ENCODE measurements at regions not wholly inside any gene's neighbourhood (a gene's known extent, or its start where the extent isn't known, plus 50 kb on each side); places are given as distances from the start of the nearest gene placed in this dataset.
"Not testable (repeated sequence)": the region's sequence is repeated elsewhere in the genome, so short reads cannot be mapped to it uniquely, and the experiment has no call there.

DNA sequence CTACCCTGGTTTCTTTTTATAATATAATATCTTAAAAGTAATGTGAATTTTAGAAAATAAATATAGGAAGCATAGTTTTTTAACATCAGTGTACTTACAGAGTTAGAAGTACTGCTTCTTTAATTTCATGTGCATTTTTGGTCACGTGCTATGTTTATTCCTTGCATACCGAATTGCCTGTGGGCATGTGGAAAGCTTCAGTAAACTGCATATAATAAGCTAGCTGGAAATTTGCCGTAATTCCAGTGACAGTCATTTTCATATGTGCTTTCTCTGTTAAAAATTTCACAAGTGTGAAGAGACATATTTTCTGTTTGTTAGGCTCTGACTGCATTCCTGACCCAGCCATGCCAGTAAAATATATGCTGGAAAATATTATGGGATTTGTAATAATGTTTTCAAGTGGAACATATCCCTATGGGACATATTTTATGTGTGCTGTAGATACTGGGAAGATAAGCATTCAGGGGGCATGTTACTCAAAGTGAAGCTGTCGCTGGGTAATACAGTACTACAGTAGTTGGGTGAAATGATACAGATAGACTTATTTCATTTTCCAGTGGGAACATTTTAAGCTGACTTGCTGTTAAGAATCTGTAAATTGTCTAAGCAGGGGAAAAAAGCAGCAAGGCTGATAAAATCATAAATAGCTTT lies 616.7 kb downstream of the FRK start:
- no peak overlapping the region for H3K4me3 Mint-ChIP-seq (ENCODE audit: unreplicated experiment)
- no peaks in the 10 kb centered on the region for H3K9me3 Mint-ChIP-seq (ENCODE audit: unreplicated experiment)
- ChIA-PET CTCF (no interaction called here), POLR2A (no interaction called here)
- H3K27me3 Mint-ChIP-seq (ENCODE audit: insufficient read depth, unreplicated experiment) = peaks cover 19% of the 10 kb centered on the region
- H3K27ac Mint-ChIP-seq (ENCODE audit: low read depth, unreplicated experiment) = no peak overlapping the region
- TF ChIP-seq, protein P1, sequence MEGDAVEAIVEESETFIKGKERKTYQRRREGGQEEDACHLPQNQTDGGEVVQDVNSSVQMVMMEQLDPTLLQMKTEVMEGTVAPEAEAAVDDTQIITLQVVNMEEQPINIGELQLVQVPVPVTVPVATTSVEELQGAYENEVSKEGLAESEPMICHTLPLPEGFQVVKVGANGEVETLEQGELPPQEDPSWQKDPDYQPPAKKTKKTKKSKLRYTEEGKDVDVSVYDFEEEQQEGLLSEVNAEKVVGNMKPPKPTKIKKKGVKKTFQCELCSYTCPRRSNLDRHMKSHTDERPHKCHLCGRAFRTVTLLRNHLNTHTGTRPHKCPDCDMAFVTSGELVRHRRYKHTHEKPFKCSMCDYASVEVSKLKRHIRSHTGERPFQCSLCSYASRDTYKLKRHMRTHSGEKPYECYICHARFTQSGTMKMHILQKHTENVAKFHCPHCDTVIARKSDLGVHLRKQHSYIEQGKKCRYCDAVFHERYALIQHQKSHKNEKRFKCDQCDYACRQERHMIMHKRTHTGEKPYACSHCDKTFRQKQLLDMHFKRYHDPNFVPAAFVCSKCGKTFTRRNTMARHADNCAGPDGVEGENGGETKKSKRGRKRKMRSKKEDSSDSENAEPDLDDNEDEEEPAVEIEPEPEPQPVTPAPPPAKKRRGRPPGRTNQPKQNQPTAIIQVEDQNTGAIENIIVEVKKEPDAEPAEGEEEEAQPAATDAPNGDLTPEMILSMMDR (IDR thresholded peaks at IDR 0.05; ENCODE audit: unreplicated experiment) = no peak
- intact Hi-C loops (cut with micrococcal nuclease) = no loop called here
- BruUV-seq (replicated peaks) = no TSS peak
- no peak for DNase-seq (ENCODE audit: unreplicated experiment)
- no peaks in the 10 kb centered on the region for H3K36me3 Mint-ChIP-seq (ENCODE audit: insufficient read depth, unreplicated experiment)
- H3K4me1 Mint-ChIP-seq (ENCODE audit: insufficient read depth, unreplicated experiment) = peaks cover 5% of the 10 kb centered on the region

DNA sequence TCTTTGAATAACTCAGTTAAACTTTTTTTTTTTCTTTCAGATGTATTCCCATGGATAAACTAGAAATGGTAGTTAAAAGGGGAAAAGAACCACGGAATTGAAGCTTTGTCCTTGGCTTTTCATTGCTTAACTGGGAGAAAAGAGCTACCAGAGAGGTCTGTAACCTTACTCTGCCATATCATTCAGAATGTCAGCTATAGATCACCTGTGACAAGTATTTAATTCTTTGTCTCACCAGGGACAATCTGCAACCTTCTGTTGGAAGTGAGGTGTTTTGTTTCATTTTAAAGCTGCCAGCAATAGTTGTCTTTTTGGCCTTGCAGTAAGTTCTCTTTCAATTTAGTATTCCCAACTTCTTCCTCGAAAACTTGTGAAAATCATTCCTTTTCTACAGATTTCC lies 618.4 kb downstream of the FRK start:
- no peak for DNase-seq (ENCODE audit: unreplicated experiment)
- no TSS peak for BruUV-seq (replicated peaks)
- H3K4me1 Mint-ChIP-seq (ENCODE audit: insufficient read depth, unreplicated experiment) = peaks cover 5% of the 10 kb centered on the region
- H3K27ac Mint-ChIP-seq (ENCODE audit: low read depth, unreplicated experiment) = no peak overlapping the region
- TF ChIP-seq, protein P1 (IDR thresholded peaks at IDR 0.05; ENCODE audit: unreplicated experiment) = no peak
- ChIA-PET CTCF (interaction anchor here (0.5 to 0.7 kb wide), 2 partner anchors 161 to 1147 kb away, joined by 3 to 4 read pairs; no protein-coding TSS in a partner anchor), POLR2A (no interaction called here)
- no peak overlapping the region for H3K4me3 Mint-ChIP-seq (ENCODE audit: unreplicated experiment)
- H3K9me3 Mint-ChIP-seq (ENCODE audit: unreplicated experiment) = no peaks in the 10 kb centered on the region
- no peaks in the 10 kb centered on the region for H3K36me3 Mint-ChIP-seq (ENCODE audit: insufficient read depth, unreplicated experiment)
- H3K27me3 Mint-ChIP-seq (ENCODE audit: insufficient read depth, unreplicated experiment) = peaks cover 13% of the 10 kb centered on the region
- intact Hi-C loops (cut with micrococcal nuclease) = no loop called here

DNA sequence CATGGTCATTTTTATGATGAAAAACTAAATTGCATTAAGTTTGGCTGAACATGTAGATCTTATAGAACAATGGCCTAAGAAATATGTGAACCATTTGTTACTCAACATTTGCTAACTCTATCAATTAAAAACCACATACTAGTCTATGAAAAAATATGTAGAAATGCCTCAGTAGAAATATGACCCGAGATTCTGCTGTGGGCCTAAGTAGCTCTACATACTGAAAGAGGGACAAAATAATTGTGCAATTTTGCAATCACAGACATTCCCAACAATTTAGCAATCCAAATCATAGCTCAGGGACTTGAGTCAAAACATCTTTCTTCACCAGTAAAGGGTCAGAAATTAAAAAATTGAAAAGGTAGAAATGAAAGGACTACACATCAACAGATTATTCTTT lies 619.0 kb downstream of the FRK start:
- Mint-ChIP-seq H3K9me3 (ENCODE audit: unreplicated experiment) (no peaks in the 10 kb centered on the region), H3K27me3 (ENCODE audit: insufficient read depth, unreplicated experiment) (peaks cover 13% of the 10 kb centered on the region), H3K4me3 (ENCODE audit: unreplicated experiment) (no peak overlapping the region), H3K36me3 (ENCODE audit: insufficient read depth, unreplicated experiment) (no peaks in the 10 kb centered on the region), H3K4me1 (ENCODE audit: insufficient read depth, unreplicated experiment) (peaks cover 5% of the 10 kb centered on the region), H3K27ac (ENCODE audit: low read depth, unreplicated experiment) (no peak overlapping the region)
- intact Hi-C loops (cut with micrococcal nuclease) = no loop called here
- peak; percentile 37 for DNase-seq (ENCODE audit: unreplicated experiment)
- POLR2A ChIA-PET = no interaction called here
- BruUV-seq (replicated peaks) = no TSS peak
- CTCF ChIA-PET = no interaction called here
- TF ChIP-seq, protein P1 (IDR thresholded peaks at IDR 0.05; ENCODE audit: unreplicated experiment) = no peak

DNA sequence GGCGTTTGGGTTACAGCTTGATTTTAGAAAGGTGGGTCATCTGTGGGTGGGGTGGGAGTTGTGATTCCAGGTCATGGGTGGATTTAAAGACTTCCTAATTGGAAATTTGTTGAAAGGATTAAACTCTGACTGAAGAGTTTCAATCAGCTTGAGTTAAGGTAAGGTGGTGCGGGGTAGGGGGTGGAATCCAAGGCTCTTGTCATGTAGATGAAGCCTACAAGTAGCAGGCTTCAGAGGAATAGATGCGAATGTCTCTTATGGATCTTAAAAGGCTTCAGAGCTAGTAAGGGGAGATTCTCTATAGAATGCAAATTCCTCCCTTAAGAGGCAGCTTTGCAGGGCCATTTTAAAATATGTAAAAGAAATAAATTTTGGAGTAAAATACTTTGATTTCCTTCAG lies 645.3 kb downstream of the FRK start:
- DNase-seq (ENCODE audit: unreplicated experiment) = no peak
- H3K27me3 Mint-ChIP-seq (ENCODE audit: insufficient read depth, unreplicated experiment) = no peaks in the 10 kb centered on the region
- no peaks in the 10 kb centered on the region for H3K4me1 Mint-ChIP-seq (ENCODE audit: insufficient read depth, unreplicated experiment)
- H3K27ac Mint-ChIP-seq (ENCODE audit: low read depth, unreplicated experiment) = no peak overlapping the region
- H3K9me3 Mint-ChIP-seq (ENCODE audit: unreplicated experiment) = no peaks in the 10 kb centered on the region
- intact Hi-C loops (cut with micrococcal nuclease) = no loop called here
- no peak overlapping the region for H3K4me3 Mint-ChIP-seq (ENCODE audit: unreplicated experiment)
- TF ChIP-seq, protein P1 (IDR thresholded peaks at IDR 0.05; ENCODE audit: unreplicated experiment) = no peak
- no TSS peak for BruUV-seq (replicated peaks)
- POLR2A ChIA-PET = no interaction called here
- CTCF ChIA-PET = no interaction called here
- H3K36me3 Mint-ChIP-seq (ENCODE audit: insufficient read depth, unreplicated experiment) = no peaks in the 10 kb centered on the region

DNA sequence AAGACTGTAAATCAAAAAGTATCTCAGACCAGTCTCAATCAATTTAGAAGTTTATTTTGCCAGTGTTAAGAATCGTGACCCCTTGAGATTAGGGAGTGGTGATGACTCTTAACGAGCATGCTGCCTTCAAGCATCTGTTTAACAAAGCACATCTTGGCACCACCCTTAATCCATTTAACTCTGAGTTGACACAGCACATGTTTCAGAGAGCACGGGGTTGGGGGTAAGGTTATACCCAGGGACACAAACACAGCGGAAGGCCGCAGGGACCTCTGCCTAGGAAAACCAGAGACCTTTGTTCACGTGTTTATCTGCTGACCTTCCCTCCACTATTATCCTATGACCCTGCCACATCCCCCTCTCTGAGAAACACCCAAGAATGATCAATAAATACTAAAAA lies 645.8 kb downstream of the FRK start:
- CTCF ChIA-PET; H3K27me3 Mint-ChIP-seq (ENCODE audit: insufficient read depth, unreplicated experiment); H3K36me3 Mint-ChIP-seq (ENCODE audit: insufficient read depth, unreplicated experiment); intact Hi-C loops (cut with micrococcal nuclease); H3K27ac Mint-ChIP-seq (ENCODE audit: low read depth, unreplicated experiment); DNase-seq (ENCODE audit: unreplicated experiment); H3K4me1 Mint-ChIP-seq (ENCODE audit: insufficient read depth, unreplicated experiment); H3K9me3 Mint-ChIP-seq (ENCODE audit: unreplicated experiment); POLR2A ChIA-PET; BruUV-seq (replicated peaks); H3K4me3 Mint-ChIP-seq (ENCODE audit: unreplicated experiment): not testable (repeated sequence)

Measured in MCF 10A (cell line).